NOMO-1 treated with dmso at 0.1 percent for 144 hours (cell line): ENCODE measurements at regions not wholly inside any gene's neighbourhood (a gene's known extent, or its start where the extent isn't known, plus 50 kb on each side); places are given as distances from the start of the nearest gene placed in this dataset.
A peak's percentile ranks its signal among the peaks of the same experiment; 100 is the strongest.
"Not testable (repeated sequence)": the region's sequence is repeated elsewhere in the genome, so short reads cannot be mapped to it uniquely, and the experiment has no call there.

Experiments used
- DNase-seq: peaks from one replicate; lab custom pipeline; 2025; ENCODE audit not compliant: unreplicated experiment; lab: John Stamatoyannopoulos, UW

DNA sequence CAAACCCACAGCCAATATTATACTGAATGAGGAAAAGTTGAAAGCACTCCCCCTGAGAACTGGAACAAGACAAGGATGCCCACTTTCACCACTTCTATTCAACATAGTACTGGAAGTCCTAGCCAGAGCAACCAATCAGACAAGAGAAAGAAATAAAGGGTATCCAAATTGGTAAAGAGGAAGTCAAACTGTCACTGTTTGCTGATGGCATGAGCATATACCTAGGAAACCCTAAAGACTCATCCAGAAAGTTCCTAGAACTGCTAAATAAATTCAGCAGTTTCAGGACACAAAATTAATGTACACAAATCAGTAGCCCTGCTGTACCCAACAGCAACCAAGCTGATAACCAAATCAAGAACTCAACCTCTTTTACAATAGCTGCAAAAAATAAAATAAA is 220.0 kb downstream of the SYK start:
- DNase-seq = not testable (repeated sequence)

DNA sequence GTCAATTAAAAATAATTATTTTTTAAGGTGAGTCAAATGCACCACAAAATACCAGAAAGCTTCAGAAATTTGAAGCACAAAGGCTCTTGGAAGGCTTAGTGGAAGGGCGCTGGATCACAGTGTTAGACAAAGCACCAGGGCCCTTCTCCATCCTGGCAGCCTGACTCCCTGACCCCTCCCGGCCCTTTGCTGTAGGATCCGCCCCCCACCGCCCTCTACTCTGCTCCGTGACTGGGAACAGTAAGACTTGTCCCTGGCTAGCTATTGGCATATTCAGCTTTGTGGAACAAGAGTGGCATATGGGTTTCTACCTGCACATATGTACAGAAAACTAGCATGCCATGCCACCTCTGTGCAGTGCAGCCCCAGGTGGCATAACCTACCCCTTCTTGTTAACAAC is 222.1 kb downstream of the SYK start:
- DNase-seq = no peak

DNA sequence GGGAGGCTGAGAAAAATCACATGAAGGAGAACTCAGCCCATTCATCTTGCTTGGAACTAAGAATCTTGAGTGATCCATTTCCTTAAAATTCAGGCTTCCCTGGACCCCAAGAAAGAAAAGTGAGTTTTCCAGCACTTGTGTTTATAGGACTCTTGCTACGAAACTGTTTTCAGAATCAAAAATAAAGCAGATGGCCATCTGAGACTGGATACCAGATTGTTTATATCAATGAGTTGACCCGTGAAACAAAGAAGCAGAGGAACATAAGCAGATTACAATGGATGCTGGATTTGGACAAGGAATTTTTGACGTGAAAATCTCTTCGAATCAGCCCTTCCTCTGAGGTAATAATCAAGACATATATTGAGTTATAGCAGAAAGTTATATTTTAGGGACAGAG is 223.2 kb downstream of the SYK start:
- no peak for DNase-seq

GRCh38 chr9:91025856-91026255 is 224.2 kb downstream of the SYK start:
- DNase-seq = no peak

DNA sequence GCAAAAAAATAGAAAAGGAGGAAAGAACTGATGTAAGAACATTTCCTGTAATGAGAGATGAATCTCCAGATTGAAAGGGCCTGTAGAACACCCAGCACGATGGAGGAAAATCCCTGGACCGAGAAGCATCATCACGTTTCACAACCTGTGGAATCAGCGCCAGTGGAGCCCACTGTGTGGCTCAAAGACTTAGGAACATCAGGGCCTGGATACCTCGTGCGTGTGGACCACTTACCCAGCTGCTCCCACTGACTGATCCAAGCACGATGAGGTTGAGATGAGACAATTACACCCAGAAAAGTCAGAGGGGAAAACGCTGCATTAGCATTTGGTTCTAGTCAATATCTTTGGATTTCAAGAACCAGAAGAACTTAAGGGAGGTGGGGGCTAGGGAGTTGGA is 224.6 kb downstream of the SYK start:
- DNase-seq = no peak

DNA sequence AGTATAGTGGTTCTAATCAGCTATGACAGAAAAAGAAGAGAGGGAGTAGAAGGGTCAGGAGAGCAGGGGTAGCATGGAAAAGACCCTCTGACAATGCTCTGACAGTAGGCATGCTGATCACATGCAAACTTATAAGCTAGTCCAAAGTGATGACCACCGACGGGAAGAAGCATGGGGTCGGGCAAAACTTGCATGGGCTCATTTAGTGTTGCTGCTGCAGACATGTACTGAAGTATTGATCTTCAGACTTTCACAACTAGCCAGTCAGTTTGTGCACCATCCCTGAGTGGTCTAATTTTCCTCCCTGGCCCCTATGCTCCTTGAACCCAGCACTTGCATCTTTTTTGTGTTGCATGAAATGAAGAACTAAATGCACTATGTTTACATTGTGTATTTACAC is 225.4 kb downstream of the SYK start:
- no peak for DNase-seq

DNA sequence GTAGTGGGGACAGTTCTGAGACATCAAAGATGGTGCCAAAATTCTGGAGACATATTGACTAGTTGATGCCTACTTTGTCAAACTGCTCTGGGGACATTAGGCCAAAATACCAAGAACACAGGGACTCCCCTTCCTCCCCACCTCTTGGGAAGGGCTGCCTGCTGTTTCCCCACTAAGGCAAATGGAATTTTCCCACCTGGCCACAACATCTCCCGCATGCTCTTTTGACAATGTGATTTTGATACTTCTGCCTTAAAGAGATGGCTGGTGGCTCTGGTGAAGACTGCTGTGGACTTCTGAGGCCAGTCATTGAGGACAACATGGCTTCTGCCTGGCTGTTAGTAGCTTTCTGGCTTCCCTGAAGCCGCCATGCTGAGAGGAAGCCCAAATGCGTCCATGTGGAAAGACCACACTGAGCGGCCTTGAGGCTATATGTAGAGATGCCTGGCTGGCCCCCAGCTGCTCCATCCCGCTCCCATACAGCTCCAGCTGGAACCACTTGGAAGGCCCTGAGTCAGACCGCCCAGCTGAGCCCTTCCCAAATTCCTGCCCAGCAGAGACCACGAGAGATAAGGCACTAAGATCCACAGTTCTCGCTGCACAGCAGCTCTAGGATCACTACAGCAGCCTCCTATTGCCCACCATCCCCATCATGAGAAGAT is 226.7 kb downstream of the SYK start:
- DNase-seq = no peak

DNA sequence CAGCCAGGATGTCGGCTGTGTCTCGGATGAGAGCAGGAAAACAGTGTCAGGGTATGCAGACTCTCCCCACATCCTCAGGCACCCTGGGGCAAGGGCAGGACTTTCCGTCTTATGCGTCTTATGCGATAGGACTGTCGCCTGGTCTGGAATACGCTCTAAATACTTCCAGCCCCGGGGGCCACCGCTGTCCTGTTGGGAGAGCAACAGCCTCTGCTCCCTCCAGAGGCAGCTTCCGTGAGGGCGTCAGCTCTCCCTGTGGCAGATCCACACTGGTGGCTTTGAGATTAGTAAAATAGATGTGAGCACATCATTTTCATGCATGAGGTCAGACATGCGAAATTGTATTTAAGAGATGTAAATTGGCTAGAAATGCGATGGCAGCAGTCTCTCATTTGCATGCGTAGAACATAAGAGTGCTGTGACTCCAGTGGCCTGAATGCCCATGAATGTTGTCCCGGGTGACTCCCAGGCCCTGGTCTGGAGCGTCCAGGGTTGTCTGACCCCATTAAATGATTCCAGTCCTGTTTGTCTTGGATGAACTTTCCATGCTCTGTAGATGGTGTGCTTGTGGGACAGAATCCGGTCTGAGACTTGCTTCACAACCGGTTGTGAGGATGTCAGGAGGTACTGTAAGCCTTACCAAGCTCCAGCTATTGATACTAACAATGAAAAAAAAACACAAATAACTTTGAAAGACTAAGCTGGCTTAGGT is 228.2 kb downstream of the SYK start:
- no peak for DNase-seq

- no peak for DNase-seq
These were observed 230.5 kb downstream of the SYK start for GRCh38 chr9:91032121-91032531.

DNA sequence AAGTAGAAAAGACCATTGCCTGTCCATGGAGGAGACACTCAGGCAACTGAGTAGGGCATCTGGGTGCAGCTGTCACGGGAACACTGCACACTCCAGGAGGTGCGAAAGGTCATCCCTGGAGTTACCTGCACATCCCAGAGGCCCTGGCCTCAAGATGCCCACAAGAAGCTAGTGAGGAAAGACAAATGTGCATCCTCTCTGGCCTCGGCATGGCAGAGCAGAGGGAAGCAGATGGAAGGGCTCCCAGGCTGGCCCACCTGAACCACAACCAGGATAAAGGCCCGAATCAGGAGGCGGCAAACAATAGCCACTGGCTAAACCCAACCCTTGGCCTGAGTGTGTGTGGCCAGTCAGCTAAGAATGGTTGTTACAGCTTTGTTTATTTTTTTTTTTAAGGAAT is 231.7 kb downstream of the SYK start:
- no peak for DNase-seq

GRCh38 chr9:91033797-91034196 is 232.2 kb downstream of the SYK start:
- peak; percentile 2 for DNase-seq

GRCh38 chr9:91034521-91034920 is 232.9 kb downstream of the SYK start:
- DNase-seq = no peak

DNA sequence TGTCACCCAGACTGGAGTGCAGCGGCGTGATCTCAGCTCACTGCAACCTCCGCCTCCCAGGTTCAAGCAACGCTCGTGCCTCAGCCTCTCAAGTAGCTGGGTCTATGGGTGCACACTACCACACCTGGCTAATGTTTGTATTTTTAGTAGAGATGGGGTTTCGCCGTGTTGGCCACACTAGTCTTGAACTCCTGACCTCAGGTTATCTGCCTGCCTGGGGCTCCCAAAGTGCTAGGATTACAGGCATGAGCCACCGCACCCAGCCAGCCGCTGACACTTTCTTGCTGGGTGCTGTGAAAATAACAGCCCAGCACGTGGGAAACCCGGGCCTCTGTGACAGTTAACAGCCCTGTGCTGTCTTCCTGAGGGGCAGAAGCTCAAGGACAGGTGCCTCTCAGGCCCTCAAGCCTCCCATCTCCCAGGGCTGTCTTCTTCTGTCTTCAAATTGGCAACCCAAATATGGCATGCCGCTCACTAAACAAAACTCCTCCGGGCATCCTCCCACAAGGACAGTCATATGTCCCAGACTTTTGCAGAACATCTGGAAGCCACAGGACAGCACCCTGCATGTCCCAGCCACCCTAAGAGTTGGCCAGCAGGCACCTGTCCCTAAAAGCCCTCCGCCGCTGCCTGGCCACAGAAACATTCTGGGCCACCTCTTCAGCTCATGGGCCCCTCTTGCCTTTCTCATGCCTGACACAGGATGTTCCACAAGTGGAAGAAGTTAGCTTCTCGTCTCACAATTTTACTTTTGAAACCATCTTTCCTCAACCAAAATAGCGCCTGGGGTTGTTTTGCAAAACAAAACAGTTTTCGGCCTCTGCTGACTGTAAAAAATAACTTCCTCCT is 233.6 kb downstream of the SYK start:
- DNase-seq = no peak

GRCh38 chr9:91035825-91036208 is 234.2 kb downstream of the SYK start:
- no peak for DNase-seq

DNA sequence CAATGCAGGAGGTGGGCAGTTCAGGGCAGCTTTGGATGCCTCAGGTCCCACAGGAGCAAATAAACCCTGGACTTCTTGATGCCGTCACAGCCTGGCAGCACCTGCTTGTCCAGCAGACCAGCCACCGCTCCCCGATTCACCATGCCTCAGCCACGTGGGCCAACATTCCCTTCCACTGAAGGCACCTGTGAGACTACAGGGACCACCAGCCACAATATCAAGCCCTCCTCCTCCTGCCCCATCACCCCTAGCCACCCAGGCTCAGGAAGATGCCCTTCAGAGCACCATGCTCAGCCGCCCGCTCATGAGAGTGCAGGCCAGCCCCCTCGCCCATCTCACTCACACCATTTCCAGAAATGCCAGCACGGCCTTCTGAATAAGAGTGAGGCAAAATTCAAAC is 234.7 kb downstream of the SYK start:
- DNase-seq = no peak

DNA sequence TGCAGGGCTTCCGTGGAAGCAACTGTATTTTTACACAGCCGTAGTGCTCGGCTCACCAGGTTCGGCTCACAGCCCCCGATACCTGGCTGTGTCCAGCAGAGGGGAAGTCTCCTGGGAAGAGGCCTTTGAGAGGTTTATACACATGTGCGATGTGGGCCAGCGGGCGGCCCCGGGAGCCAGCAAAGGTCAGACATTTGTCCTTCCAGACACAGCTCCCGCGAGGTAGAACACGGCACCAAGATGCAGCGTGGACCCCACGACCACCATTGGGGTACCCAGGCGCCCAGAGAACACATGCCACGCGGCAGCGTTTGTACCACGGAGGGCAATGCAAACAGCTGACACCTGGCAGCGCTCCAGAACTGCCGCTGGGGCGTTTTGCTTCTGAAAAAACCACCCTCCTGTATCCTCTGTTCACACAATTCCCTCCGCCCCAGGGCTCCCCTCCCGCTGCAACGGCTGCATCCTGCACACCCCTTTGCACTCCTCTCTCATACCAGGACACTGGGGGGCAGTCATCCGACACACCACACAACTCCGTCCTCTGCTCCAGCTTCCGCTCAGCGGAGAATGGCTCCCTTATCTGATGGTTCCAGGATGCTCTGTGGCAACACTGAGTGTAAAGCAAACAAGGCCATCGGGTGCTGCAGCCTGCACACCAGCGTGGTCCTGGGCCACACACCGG is 235.3 kb downstream of the SYK start:
- DNase-seq = peak; percentile 22

DNA sequence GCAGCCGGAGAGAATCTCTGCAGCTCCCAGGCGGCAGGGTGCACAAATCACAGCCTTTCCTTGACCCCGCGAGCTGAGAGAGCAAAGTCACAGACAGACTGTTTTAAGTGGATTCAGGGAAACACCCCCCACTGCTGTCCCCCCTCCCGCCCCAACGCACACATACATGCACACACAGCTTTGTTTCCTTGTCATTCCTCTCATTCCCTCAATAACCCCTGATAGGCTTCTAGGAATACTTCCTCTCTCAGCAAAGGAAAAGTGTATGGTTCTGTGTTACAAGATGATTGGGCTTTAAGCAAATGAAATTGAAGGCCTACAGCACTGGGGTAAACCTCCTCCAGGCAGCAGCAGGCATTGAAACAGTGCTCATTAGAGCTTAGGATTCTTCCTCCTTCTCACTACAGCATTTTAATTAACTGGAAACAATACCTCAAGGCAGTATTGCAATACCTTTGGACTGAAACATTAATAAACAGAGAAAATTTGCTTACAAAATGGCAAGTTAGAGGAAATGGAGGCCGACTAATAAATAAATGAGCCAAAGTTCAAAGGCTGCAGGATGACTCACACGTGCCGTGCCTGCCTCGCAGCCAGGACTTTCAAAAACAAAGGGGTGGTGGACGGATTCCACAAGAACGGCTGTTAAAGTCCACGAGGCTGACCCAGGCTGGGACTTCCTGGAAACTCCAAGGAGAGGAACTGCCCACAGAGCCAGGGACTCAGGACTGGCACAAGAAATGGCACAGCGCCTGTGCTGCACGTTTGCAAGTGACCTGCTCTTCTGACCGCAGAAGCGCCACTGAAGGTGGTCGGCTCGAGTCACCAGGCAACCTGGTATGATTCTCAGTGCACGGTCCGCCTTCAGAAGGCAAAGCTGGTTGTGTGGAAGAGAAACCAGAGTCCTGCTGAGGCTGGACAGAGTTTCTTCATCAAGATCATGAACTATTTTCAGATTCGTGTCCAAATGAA is 236.2 kb downstream of the SYK start:
- no peak for DNase-seq

DNA sequence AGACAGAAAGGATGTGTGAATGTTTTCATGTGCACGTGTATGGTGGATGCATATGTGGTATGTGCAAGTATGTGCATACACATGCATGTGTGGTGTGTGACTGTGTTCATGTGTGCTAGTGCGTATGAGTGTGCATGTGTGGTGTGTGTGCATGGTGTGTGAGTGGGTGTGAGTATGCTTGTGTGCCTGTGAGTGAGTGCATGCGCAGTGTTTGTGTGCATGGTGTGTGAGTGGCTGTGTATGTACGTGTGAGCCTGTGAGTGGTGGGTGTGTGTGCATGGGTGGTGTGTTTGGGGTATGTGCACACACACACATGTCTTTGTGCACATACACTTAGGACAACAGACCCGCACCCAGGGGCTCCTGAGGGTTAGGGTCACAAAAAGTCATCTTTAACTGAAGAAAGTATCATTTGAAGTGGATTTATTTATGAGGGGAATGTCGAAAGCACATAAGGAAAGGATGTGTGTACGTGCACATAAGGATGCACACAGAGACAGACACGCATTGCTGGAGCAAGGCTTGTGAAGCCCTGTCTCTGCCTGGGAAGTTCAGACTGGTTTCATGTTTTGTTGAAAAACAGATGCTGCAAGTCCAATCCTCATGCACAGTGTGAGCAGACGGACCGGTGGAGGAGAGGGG is 237.0 kb downstream of the SYK start:
- DNase-seq = no peak

DNA sequence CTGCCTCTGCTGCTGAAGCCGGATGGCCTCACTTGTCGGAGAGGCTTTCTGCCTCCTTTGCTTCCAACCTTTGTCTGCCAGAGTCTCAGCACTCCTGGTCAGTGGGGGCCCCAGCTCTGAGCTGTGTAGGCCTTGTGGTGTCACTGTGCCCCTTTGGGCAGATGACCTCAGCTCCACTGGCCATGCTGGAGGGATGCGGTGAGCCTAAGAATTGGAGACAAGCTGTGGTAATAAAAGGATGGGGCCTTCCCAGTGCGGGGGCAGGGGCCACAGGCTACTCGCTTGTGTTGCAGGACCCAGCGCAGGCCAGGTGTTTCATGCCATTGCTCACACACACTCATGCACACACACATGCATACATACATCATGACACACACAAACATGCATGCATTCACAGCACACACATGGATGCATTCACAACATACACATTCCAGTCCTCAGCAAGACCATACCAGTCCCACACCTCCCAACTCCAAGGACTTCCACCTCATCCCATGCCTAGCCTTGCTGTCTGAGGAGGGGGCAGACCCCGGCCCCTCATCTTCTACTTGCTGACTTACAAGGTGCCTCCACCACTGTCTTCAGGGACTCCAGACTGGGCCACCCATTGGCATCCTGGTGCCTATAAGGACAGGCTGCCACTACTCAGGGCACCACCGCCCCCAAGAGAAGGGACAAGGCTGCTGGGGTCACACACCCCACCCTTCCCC is 237.7 kb downstream of the SYK start:
- DNase-seq = no peak
